ENCODE measurements at regions not wholly inside any gene's neighbourhood (a gene's known extent, or its start where the extent isn't known, plus 50 kb on each side); places are given as distances from the start of the nearest gene placed in this dataset.

GRCh38 chr7:22935269-22935668, 78.7 kb downstream of the HYCC1 start:
- TF ChIP-seq CTCF (IDR thresholded peaks at IDR 0.05; ENCODE audit: low read length, missing control alignments): no peak
- H3K4me3 ChIP-seq (replicated peaks; ENCODE audit: low read depth, low read length): no peak overlapping the region
- DNase-seq (ENCODE audit: low read depth): peak; percentile 41

- DNase-seq (ENCODE audit: low read depth): no peak
- TF ChIP-seq CTCF (IDR thresholded peaks at IDR 0.05; ENCODE audit: low read length, missing control alignments): no peak
Measured at GRCh38 chr7:22934473-22935065, 79.4 kb downstream of the HYCC1 start.

GRCh38 chr7:22934023-22934422, 79.9 kb downstream of the HYCC1 start:
- TF ChIP-seq CTCF (IDR thresholded peaks at IDR 0.05; ENCODE audit: low read length, missing control alignments): no peak
- H3K4me3 ChIP-seq (replicated peaks; ENCODE audit: low read depth, low read length): no peak overlapping the region
- peak; percentile 54 for DNase-seq (ENCODE audit: low read depth)

More at GRCh38 chr7:22934473-22935065, 79.4 kb downstream of the HYCC1 start:
- no peak overlapping the region for H3K4me3 ChIP-seq (replicated peaks; ENCODE audit: low read depth, low read length)

GRCh38 chr7:22932896-22933295, 81.0 kb downstream of the HYCC1 start:
- DNase-seq (ENCODE audit: low read depth): no peak
- TF ChIP-seq CTCF (IDR thresholded peaks at IDR 0.05; ENCODE audit: low read length, missing control alignments): no peak
- H3K4me3 ChIP-seq (replicated peaks; ENCODE audit: low read depth, low read length): no peak overlapping the region

GRCh38 chr7:22931011-22931410, 82.9 kb downstream of the HYCC1 start:
- no peak for TF ChIP-seq CTCF (IDR thresholded peaks at IDR 0.05; ENCODE audit: low read length, missing control alignments)
- no peak for DNase-seq (ENCODE audit: low read depth)
- H3K4me3 ChIP-seq (replicated peaks; ENCODE audit: low read depth, low read length): no peak overlapping the region

- H3K4me3 ChIP-seq (replicated peaks; ENCODE audit: low read depth, low read length): no peak overlapping the region
- no peak for DNase-seq (ENCODE audit: low read depth)
- TF ChIP-seq CTCF (IDR thresholded peaks at IDR 0.05; ENCODE audit: low read length, missing control alignments): no peak
Measured at GRCh38 chr7:22922307-22922706, 91.6 kb downstream of the HYCC1 start.

GRCh38 chr7:22921386-22922086, 92.4 kb downstream of the HYCC1 start:
- no peak for TF ChIP-seq CTCF (IDR thresholded peaks at IDR 0.05; ENCODE audit: low read length, missing control alignments)
- no peak overlapping the region for H3K4me3 ChIP-seq (replicated peaks; ENCODE audit: low read depth, low read length)
- no peak for DNase-seq (ENCODE audit: low read depth)

Measured in fibroblast of pulmonary artery (primary cell).